RWPE2 (cell line): ENCODE measurements at regions not wholly inside any gene's neighbourhood (a gene's known extent, or its start where the extent isn't known, plus 50 kb on each side); places are given as distances from the start of the nearest gene placed in this dataset.

Experiments used
- ATAC-seq: fragments of 200-7000 bp; cut with Tn5 transposase; 3 replicates; pipeline ENCODE4 v1.9.1; 2021; ENCODE audit warnings: low read depth
- DNase-seq: peaks from one replicate; pipeline ENCODE4 v3.0.0-alpha.2; 2020; ENCODE audit warnings: low spot score
- H3K27ac ChIP-seq: fragments of 450-650 bp; 2 replicates; pipeline ENCODE4 v1.5.1; 2017; ENCODE audit warnings: mild to moderate bottlenecking; ENCODE audit not compliant: poor library complexity, severe bottlenecking
- H3K27me3 ChIP-seq: fragments of 250-450 bp; sonication (Bioruptor Pico); 2 replicates; pipeline ENCODE4 v1.5.1; 2021; ENCODE audit warnings: mild to moderate bottlenecking, moderate library complexity; ENCODE audit not compliant: insufficient read depth, poor library complexity, severe bottlenecking
- H3K36me3 ChIP-seq: fragments of 250-450 bp; sonication (Bioruptor Pico); 2 replicates; pipeline ENCODE4 v1.5.1; 2020; ENCODE audit warnings: low read depth, mild to moderate bottlenecking, moderate library complexity
- H3K4me1 ChIP-seq: fragments of 250-450 bp; sonication (Bioruptor Pico); 2 replicates; pipeline ENCODE4 v1.5.1; 2021; ENCODE audit warnings: mild to moderate bottlenecking, moderate library complexity; ENCODE audit not compliant: insufficient read depth, poor library complexity, severe bottlenecking
- H3K4me3 ChIP-seq: fragments of 250-450 bp; sonication (Bioruptor Pico); 2 replicates; pipeline ENCODE4 v1.5.1; 2021; ENCODE audit warnings: mild to moderate bottlenecking, moderate library complexity; ENCODE audit not compliant: severe bottlenecking
- H3K9me3 ChIP-seq: fragments of 250-450 bp; sonication (Bioruptor Pico); 2 replicates; pipeline ENCODE4 v1.5.1; 2021; ENCODE audit warnings: mild to moderate bottlenecking, moderate library complexity; ENCODE audit not compliant: severe bottlenecking
- TF ChIP-seq, protein P1 (sequence below): fragments of 450-650 bp; IDR thresholded peaks from one replicate; pipeline ENCODE4 v1.5.1; 2017; ENCODE audit warnings: mild to moderate bottlenecking, moderate library complexity; ENCODE audit not compliant: poor library complexity, severe bottlenecking

DNA sequence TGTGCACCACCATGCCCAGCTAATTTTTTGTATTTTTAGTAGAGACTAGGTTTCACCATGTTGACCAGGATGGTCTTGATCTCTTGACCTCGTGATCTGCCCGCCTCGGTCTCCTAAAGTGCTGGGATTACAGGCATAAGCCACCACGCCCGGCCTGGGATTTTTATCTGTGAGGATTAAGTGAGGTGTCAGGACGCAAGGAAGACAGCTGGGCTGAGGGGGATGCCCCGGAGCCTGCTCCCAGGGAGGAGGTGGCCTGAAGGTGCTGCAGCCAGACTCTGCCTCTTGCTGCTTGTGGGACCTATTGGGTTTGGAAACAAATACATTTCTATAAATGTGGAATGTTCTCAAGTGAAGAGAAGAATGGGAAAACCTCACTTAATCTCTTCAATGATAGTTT lies 131.6 kb downstream of the OLFM4 start:
- Histone ChIP-seq H3K36me3 (no peaks in the 10 kb centered on the region), H3K9me3 (no peaks in the 10 kb centered on the region), H3K4me1 (no peaks in the 10 kb centered on the region), H3K4me3 (no peak overlapping the region), H3K27ac (no peak overlapping the region), H3K27me3 (no peaks in the 10 kb centered on the region)
- TF ChIP-seq, protein P1, sequence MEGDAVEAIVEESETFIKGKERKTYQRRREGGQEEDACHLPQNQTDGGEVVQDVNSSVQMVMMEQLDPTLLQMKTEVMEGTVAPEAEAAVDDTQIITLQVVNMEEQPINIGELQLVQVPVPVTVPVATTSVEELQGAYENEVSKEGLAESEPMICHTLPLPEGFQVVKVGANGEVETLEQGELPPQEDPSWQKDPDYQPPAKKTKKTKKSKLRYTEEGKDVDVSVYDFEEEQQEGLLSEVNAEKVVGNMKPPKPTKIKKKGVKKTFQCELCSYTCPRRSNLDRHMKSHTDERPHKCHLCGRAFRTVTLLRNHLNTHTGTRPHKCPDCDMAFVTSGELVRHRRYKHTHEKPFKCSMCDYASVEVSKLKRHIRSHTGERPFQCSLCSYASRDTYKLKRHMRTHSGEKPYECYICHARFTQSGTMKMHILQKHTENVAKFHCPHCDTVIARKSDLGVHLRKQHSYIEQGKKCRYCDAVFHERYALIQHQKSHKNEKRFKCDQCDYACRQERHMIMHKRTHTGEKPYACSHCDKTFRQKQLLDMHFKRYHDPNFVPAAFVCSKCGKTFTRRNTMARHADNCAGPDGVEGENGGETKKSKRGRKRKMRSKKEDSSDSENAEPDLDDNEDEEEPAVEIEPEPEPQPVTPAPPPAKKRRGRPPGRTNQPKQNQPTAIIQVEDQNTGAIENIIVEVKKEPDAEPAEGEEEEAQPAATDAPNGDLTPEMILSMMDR: no peak
- ATAC-seq (no peak), DNase-seq (no peak)

DNA sequence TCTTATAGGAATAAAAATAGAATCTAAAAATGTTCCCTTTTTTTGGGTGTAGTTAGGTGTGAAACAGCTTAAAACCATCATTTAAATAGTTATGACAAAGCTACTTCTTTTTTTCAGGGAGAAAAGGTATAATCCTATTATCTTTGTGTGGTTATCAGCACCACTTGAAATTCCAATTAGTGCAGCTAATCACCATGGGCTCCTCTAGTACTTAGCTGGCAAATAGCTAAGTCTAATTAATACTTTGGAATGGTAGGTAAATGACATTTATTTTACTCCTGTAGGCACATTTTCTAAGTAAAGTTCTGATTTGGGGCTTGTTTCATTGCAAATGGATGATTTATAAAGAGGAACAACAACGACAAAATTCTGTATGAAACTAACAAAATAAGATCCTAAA lies 132.6 kb downstream of the OLFM4 start:
- H3K36me3 ChIP-seq: no peaks in the 10 kb centered on the region
- DNase-seq (no peak), ATAC-seq (no peak)
- H3K27ac ChIP-seq: no peak overlapping the region
- TF ChIP-seq, protein P1: no peak
- H3K4me1 ChIP-seq: no peaks in the 10 kb centered on the region
- H3K9me3 ChIP-seq: no peaks in the 10 kb centered on the region
- no peak overlapping the region for H3K4me3 ChIP-seq
- no peaks in the 10 kb centered on the region for H3K27me3 ChIP-seq

DNA sequence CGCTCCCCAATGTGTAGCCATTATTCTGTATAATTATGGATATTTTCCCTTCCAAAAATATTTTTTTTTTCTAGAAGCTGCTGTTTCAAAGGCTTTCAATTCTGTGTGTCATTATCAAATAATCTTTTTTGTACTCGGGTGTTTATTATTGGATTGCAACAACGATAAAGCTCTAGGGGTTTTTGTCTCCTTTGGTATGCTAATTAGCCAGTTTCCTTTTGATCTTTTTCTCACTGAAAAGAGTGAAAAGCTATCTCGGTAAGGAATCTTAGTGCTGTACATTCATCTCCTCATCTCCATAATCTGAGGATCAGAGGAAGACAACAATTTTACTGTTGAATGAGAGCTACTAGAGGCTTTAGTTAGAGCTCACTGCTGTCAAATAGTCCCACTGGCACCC lies 136.6 kb downstream of the OLFM4 start:
- Histone ChIP-seq H3K27ac (no peak overlapping the region), H3K27me3 (no peaks in the 10 kb centered on the region), H3K9me3 (no peaks in the 10 kb centered on the region), H3K4me3 (no peak overlapping the region), H3K4me1 (no peaks in the 10 kb centered on the region), H3K36me3 (no peaks in the 10 kb centered on the region)
- ATAC-seq (no peak), DNase-seq (no peak)
- TF ChIP-seq, protein P1: no peak

DNA sequence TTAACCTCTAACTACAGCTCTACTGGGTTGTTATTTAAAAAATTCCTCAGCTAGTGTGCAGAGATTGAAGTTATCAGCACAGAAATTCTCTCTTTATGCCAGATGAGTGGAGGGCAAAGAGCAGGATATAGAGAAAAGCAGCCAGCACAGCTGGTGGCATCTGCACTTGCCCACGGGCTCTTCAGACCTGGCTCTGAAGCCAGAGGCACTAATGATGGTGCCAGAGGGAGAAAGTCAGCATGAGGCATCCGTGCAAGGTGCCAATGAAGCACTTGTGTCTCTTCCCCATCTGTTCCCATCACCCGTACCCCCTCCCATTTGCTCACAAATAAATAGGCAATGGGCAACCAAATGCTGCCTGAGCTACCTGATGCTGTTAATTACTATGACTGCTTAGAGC lies 138.9 kb downstream of the OLFM4 start:
- TF ChIP-seq, protein P1: no peak
- Histone ChIP-seq H3K36me3 (no peaks in the 10 kb centered on the region), H3K27me3 (no peaks in the 10 kb centered on the region), H3K4me3 (no peak overlapping the region), H3K4me1 (no peaks in the 10 kb centered on the region), H3K27ac (no peak overlapping the region), H3K9me3 (no peaks in the 10 kb centered on the region)
- DNase-seq (no peak), ATAC-seq (no peak)

DNA sequence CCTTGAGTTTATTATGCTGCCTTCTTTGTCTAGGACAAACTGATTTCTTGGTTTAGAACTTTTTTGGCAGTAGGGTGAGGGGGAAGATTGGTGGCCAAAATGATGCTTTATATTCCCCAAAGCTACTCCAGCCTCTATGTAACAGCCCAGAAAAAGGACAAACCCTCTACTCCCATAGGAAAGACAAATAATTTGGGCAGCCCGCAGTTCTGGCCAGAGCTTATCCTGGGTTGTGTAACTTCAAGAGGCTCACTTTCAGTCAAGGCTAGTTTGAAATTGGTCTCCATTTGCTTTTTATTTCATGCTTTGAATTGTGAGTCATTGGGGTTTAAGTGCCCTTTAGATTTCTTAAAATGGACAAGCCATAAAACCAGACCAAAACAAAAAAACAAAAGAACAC lies 142.3 kb downstream of the OLFM4 start:
- Histone ChIP-seq H3K27me3 (no peaks in the 10 kb centered on the region), H3K4me1 (no peaks in the 10 kb centered on the region), H3K27ac (no peak overlapping the region), H3K36me3 (no peaks in the 10 kb centered on the region), H3K4me3 (no peak overlapping the region), H3K9me3 (no peaks in the 10 kb centered on the region)
- DNase-seq (no peak), ATAC-seq (no peak)
- TF ChIP-seq, protein P1: no peak
